ENCODE measurements at regions not wholly inside any gene's neighbourhood (a gene's known extent, or its start where the extent isn't known, plus 50 kb on each side); places are given as distances from the start of the nearest gene placed in this dataset.
"Not testable (repeated sequence)": the region's sequence is repeated elsewhere in the genome, so short reads cannot be mapped to it uniquely, and the experiment has no call there.

- DNase-seq: no peak
Observed at GRCh38 chr4:36610628-36611027, 329.2 kb downstream of the DTHD1 start.

DNA sequence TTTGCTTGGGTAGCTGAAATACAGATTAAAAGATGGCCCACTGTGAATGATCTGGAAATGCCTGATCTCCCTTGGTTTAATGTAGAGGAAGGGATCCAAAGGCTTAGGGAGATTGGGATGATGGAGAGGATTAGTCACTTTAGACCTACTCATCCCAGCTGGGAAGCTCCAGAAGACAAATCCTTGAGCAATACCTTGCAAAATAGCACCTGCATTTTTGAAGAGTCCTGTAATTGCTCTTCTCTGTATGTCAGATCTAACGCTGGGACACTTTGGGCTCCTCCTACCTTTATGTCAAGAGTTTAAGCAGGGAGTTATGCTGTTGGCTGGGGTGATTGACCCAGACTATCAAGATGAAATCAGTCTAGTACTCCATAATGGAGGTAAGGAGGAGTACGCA is 331.7 kb downstream of the DTHD1 start:
- not testable (repeated sequence) for DNase-seq

DNA sequence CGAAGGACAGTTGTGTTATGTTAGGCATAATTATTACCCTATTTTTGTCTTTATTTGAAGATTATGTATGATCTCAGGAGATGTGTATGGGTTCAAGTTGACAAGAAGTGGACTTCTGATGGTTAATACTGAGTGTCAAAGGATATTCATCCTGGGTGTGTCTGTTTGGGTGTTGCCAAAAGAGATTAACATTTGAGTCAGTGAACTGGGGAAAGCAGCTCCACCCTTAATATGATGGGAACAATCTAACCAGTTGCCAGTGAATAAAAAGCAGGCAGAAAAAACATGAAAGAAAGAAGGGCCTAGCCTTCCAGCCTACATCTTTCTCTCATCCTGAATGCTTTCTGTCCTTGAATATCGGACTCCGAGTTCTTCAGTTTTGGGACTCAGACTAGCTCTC is 332.6 kb downstream of the DTHD1 start:
- DNase-seq: no peak

DNA sequence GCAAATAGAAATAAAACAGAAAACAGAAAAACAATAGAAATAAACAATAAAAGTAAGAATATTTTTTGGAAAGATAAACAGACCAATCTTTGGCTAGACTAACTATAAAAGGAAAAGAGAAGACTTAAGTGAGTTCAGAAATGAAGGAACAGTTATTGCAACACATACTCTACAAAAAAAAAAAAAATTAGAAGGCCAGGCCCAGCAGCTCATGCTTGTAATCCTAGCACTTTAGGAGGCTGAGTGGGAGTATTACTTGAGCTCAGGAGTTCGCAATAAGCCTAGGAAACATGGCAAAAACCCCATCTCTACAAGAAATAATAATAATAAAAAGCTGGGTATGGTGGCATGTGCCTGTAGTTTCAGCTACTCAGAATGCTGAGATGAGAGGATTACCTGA is 336.7 kb downstream of the DTHD1 start:
- DNase-seq: no peak

DNA sequence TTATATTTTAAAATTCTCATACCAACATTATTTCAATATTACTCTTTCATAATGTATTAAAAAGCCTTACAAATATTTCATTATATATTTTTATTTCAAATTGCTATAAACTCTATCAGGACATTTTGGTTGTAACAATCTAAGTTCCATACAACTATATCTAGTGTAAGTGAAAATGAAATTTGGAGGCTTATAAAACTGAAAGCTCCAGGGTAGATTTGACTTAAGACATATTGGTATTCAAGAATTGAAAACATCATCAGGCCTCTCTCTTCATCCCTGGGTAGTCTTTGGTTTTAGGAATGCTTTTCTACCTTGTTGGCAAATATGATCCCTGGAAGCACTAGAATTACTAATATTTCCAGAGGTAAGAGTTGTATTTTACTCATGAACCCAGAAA is 342.6 kb downstream of the DTHD1 start:
- DNase-seq: no peak

DNA sequence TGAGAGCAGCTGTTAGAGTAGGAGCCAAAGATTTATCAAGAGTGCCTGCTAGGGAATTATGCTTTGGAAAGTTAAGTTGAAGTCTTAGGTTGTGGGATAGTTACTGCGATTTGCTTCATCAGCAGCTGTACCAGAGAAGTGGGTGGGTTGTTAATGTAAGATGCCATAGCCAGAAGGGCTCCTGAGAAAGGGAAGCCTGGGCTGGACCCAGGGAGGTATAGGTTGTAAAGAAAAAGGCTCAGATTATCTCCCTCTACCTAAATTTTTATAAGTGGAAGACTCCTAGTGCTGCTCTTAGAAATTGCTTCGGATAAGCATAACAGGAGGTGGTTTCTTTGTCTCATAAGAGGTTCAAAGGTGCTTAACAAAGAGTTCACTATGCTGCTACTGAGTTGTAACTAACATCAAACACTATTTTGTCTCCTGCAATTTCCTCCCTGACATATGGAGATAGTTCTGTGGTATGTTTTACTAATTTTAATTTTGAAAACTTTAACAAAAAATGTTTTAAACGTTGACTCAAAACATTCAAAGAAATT is 356.9 kb downstream of the DTHD1 start:
- no peak for DNase-seq

DNA sequence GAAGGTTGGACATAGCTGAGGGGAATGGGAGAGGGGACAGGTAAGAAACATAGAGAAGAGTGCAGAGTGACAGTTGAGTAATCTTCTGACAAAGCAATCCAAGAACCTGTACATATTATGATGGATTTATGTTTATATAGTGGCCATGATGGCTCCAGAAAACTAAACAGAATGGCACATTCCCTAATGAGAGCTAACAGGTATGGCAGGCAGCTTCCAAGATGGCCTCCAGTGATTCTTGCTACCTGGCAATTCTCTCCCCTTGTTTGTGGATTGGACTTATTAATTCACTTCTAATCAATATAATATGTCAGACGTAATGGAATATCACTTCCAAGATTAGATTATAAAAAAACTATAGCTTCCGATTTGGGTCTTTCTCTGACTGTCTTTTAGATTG is 359.5 kb downstream of the DTHD1 start:
- no peak for DNase-seq

DNA sequence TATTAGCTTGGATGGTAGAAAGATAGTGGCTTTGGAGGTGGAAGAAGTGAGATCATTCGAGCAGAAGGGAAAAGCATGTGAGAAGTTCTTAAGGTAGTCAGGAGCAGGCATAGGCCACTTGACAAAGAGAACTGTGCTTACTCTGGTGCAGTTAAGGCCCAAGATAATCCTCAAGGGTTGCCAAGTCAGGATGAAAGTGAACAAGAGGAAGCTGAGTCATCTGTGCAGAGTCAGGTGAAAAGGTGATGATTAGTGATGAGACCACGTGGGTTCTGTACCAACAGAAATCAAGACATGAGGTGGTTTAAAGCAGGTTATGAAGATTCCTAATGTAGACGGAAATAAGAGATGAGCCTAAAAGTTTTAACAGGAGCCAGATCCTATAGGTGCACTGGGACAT is 369.8 kb downstream of the DTHD1 start:
- no peak for DNase-seq

- no peak for DNase-seq
Observed at GRCh38 chr4:36652857-36653256, 371.4 kb downstream of the DTHD1 start.

- no peak for DNase-seq
Observed at GRCh38 chr4:36665985-36666527, 384.6 kb downstream of the DTHD1 start.

DNA sequence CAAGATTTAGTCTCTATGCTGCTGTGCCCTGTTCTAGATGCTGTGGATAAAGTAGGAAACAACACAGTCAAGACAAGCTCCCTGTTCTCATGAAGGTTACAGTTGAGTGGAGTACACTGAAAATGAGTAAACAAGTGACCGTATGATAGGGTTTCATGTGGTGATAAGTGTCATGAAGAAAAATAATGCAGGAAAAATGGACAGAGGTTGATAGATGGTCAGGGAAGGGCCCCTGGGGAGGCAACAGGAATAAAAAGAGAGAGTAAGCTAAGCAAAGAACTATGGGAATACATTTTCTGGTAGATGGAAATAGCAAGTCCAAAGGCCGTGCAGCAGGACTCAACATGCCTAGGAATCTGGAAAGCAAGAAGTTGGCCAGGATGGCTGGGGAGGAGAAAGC is 394.0 kb downstream of the DTHD1 start:
- no peak for DNase-seq

GRCh38 chr4:36676139-36677050 is 395.0 kb downstream of the DTHD1 start:
- no peak for DNase-seq

GRCh38 chr4:36677112-36677511 is 395.7 kb downstream of the DTHD1 start:
- DNase-seq: no peak

DNA sequence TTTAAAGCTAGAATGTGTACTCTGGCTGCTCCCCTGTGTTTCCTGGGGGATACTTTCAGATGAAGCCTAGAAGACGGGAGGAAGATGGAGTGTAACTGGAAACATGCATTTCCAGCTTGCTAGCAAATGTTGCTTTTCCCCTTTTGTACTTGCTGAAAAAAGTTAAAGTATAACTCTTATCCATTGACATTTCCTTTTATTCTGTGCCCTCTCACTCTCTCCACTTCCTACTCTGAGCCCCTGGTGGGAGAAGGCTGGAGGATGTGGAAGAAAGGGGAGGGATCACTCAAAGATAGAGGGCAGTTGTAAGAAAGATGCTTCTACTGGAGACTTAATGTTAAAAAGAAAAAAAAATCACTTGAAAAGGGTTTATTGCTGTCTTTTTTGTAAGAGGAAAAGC is 396.5 kb downstream of the DTHD1 start:
- DNase-seq: no peak

GRCh38 chr4:36687681-36688080 is 406.3 kb downstream of the DTHD1 start:
- DNase-seq: no peak

- no peak for DNase-seq
Observed at GRCh38 chr4:36692586-36692985, 411.2 kb downstream of the DTHD1 start.

GRCh38 chr4:36702245-36702644 is 420.8 kb downstream of the DTHD1 start:
- no peak for DNase-seq

DNA sequence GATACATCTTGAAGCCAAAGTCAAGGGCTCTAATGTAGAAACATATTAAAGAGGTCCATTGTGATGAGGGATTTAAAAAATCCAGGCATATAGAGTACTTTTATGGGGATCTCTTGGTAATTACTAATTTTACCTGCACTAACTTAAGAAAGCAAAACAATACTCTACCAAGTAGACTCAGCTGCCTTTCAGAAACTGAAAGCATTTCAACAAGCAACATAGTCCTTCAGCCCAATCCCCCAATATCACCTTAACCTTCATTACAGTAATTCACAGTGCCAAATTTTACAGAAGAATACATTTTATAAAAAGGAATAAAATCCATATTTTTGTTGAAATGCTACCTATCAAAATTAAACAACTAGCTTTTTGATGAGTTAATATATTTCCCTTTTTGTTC is 422.9 kb downstream of the DTHD1 start:
- no peak for DNase-seq

GRCh38 chr4:36709991-36710390 is 428.6 kb downstream of the DTHD1 start:
- DNase-seq: no peak

DNA sequence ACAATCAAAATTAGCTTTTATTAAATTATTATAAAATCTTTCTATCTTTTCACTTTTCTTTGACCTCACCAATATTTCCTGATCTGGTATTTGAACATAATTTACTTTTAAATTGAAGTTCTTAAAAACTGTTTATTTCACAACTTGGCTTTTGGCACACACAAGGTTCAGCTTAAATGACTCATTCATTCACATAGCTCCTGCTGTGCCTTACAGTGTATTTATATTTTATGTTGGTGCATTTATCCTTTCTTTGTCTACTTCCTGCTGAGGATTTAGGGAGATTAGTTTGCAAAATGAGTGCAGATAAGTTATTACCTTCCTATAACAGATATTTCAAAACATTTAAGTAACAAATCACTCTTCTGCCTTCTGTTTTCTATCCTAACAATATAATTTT is 430.6 kb downstream of the DTHD1 start:
- DNase-seq: no peak

DNA sequence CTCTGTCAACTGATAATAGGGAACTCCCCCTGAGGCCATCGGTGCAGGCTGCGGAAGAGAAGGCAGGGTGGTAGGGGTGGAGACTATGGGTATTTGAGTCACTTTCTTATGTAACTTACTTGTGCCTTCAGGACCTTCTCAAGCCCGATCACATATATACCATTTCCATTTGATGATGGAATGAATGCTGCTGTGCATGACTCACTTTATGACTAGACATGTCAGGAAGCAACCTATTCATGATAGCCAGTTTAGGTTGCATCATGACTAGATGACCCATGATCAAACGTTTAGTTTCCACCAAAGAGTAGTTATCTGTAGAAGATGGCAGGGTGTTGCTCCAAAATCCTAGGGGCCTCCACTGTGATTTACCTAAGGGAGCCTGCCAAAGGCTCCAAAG is 435.5 kb downstream of the DTHD1 start:
- no peak for DNase-seq

- DNase-seq: no peak
Observed at GRCh38 chr4:36719425-36719824, 438.0 kb downstream of the DTHD1 start.

DNA sequence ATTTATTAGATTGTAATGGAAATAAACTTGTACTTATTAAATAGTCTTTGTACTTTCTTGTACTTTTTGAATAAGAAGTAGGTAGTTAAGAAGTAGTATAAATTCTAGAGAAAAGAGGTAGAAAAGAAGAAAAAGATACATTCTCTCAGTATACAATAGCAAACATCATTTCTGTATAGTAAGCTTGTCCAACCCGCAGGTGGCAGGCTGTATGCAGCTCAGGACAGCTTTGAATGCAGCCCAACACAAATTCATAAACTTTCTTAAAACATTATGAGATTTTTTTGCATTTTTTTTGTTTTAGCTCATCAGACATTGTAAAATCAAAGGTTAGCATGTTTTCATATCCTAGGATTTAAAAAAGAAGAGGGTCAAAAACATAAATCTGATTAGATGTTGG is 441.6 kb downstream of the DTHD1 start:
- no peak for DNase-seq

DNA sequence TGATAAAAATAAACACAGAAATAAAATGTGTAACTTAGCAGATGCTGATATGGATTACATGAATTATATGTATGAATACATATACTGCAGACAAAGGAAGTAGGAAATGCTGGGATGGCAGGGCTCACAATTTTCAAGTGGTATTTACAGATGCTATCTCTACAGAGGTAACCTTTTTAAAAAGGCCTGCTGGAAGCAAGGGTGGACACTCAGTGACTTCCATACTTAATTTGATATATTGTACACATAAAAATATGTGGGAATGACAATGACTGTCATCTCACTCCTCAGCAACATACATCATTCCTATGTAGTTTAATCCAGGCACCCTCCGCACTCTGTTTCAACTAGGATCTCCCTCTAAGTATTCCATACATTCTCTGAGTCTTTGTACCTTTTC is 452.9 kb downstream of the DTHD1 start:
- no peak for DNase-seq

- DNase-seq: no peak
Observed at GRCh38 chr4:36737691-36738090, 456.3 kb downstream of the DTHD1 start.

All from activated naive CD4-positive, alpha-beta T cell treated with anti-CD3 and anti-CD28 coated beads, Interleukin-2, amount 50 U/mL, for 16 hours (primary cell).